ENCODE measurements at regions not wholly inside any gene's neighbourhood (a gene's known extent, or its start where the extent isn't known, plus 50 kb on each side); places are given as distances from the start of the nearest gene placed in this dataset.

GRCh38 chr1:59141267-59141863 is 155.5 kb upstream of the FGGY start:
- no peak for DNase-seq (ENCODE audit: low read depth in 2 of 2)
- H3K4me3 ChIP-seq (replicated peaks in 1 of 2; ENCODE audit: low read depth in 2 of 2, low read length in 2 of 2) = no peak overlapping the region
- no peak for TF ChIP-seq CTCF (IDR thresholded peaks at IDR 0.05; ENCODE audit: low read depth, low read length)

- no peak overlapping the region for H3K4me3 ChIP-seq (replicated peaks in 1 of 2; ENCODE audit: low read depth in 2 of 2, low read length in 2 of 2)
- TF ChIP-seq CTCF (IDR thresholded peaks at IDR 0.05; ENCODE audit: low read depth, low read length) = no peak
- no peak for DNase-seq (ENCODE audit: low read depth in 2 of 2)
Observed at GRCh38 chr1:59142311-59143132, 154.4 kb upstream of the FGGY start.

- peak; percentile 95 to 96 for DNase-seq (ENCODE audit: low read depth in 2 of 2)
- TF ChIP-seq CTCF (IDR thresholded peaks at IDR 0.05; ENCODE audit: low read depth, low read length) = no peak
- H3K4me3 ChIP-seq (replicated peaks in 1 of 2; ENCODE audit: low read depth in 2 of 2, low read length in 2 of 2) = no peak overlapping the region
Observed at GRCh38 chr1:59143133-59143487, 153.8 kb upstream of the FGGY start.

- H3K4me3 ChIP-seq (replicated peaks in 1 of 2; ENCODE audit: low read depth in 2 of 2, low read length in 2 of 2) = no peak overlapping the region
- DNase-seq (ENCODE audit: low read depth in 2 of 2) = peak; percentile 44 to 71
- no peak for TF ChIP-seq CTCF (IDR thresholded peaks at IDR 0.05; ENCODE audit: low read depth, low read length)
Observed at GRCh38 chr1:59143811-59144210, 153.1 kb upstream of the FGGY start.

GRCh38 chr1:59144959-59145358 is 151.9 kb upstream of the FGGY start:
- no peak for TF ChIP-seq CTCF (IDR thresholded peaks at IDR 0.05; ENCODE audit: low read depth, low read length)
- DNase-seq (ENCODE audit: low read depth in 2 of 2) = no peak
- H3K4me3 ChIP-seq (replicated peaks in 1 of 2; ENCODE audit: low read depth in 2 of 2, low read length in 2 of 2) = no peak overlapping the region

- H3K4me3 ChIP-seq (replicated peaks in 1 of 2; ENCODE audit: low read depth in 2 of 2, low read length in 2 of 2) = no peak overlapping the region
- TF ChIP-seq CTCF (IDR thresholded peaks at IDR 0.05; ENCODE audit: low read depth, low read length) = no peak
- DNase-seq (ENCODE audit: low read depth in 2 of 2) = no peak
Observed at GRCh38 chr1:59146056-59146455, 150.8 kb upstream of the FGGY start.

Measured in cardiac fibroblast (primary cell).